GM19328 (cell line): ENCODE measurements at regions not wholly inside any gene's neighbourhood (a gene's known extent, or its start where the extent isn't known, plus 50 kb on each side); places are given as distances from the start of the nearest gene placed in this dataset.
"Not testable (repeated sequence)": the region's sequence is repeated elsewhere in the genome, so short reads cannot be mapped to it uniquely, and the experiment has no call there.

Experiments
- ATAC-seq: cut with Tn5 transposase; IDR thresholded peaks from one replicate; pipeline ENCODE4 v1.9.1; 2021; ENCODE audit warnings: mild to moderate bottlenecking, moderate library complexity; ENCODE audit not compliant: unreplicated experiment

GRCh38 chr4:59583845-59584568 lies 1616.1 kb upstream of the ADGRL3 start:
- no peak for ATAC-seq

GRCh38 chr4:59597536-59598329 lies 1602.4 kb upstream of the ADGRL3 start:
- no peak for ATAC-seq

- ATAC-seq: no peak
Measured at GRCh38 chr4:59598330-59598618, 1601.9 kb upstream of the ADGRL3 start.

- no peak for ATAC-seq
Measured at GRCh38 chr4:59608466-59608865, 1591.7 kb upstream of the ADGRL3 start.

- ATAC-seq: no peak
Measured at GRCh38 chr4:59612235-59612634, 1587.9 kb upstream of the ADGRL3 start.

GRCh38 chr4:59615316-59615715 lies 1584.8 kb upstream of the ADGRL3 start:
- ATAC-seq: no peak

GRCh38 chr4:59629348-59629747 lies 1570.8 kb upstream of the ADGRL3 start:
- no peak for ATAC-seq

- ATAC-seq: no peak
Measured at GRCh38 chr4:59630235-59630634, 1569.9 kb upstream of the ADGRL3 start.

- no peak for ATAC-seq
Measured at GRCh38 chr4:59630922-59631321, 1569.2 kb upstream of the ADGRL3 start.

GRCh38 chr4:59637596-59637995 lies 1562.5 kb upstream of the ADGRL3 start:
- no peak for ATAC-seq

- ATAC-seq: no peak
Measured at GRCh38 chr4:59643682-59644081, 1556.4 kb upstream of the ADGRL3 start.

- no peak for ATAC-seq
Measured at GRCh38 chr4:59644765-59645164, 1555.4 kb upstream of the ADGRL3 start.

GRCh38 chr4:59646082-59646481 lies 1554.0 kb upstream of the ADGRL3 start:
- ATAC-seq: no peak

- no peak for ATAC-seq
Measured at GRCh38 chr4:59647011-59647410, 1553.1 kb upstream of the ADGRL3 start.

- no peak for ATAC-seq
Measured at GRCh38 chr4:59647500-59647899, 1552.6 kb upstream of the ADGRL3 start.

- ATAC-seq: no peak
Measured at GRCh38 chr4:59650861-59651260, 1549.3 kb upstream of the ADGRL3 start.

- no peak for ATAC-seq
Measured at GRCh38 chr4:59655996-59656395, 1544.1 kb upstream of the ADGRL3 start.

- no peak for ATAC-seq
Measured at GRCh38 chr4:59664771-59665170, 1535.4 kb upstream of the ADGRL3 start.

- no peak for ATAC-seq
Measured at GRCh38 chr4:59666645-59667044, 1533.5 kb upstream of the ADGRL3 start.

GRCh38 chr4:59671037-59671436 lies 1529.1 kb upstream of the ADGRL3 start:
- ATAC-seq: no peak

- ATAC-seq: no peak
Measured at GRCh38 chr4:59676389-59676788, 1523.7 kb upstream of the ADGRL3 start.

GRCh38 chr4:59676992-59677391 lies 1523.1 kb upstream of the ADGRL3 start:
- ATAC-seq: not testable (repeated sequence)

- ATAC-seq: no peak
Measured at GRCh38 chr4:59685626-59686025, 1514.5 kb upstream of the ADGRL3 start.
